NCI-H1092 (cell line): ENCODE measurements at regions not wholly inside any gene's neighbourhood (a gene's known extent, or its start where the extent isn't known, plus 50 kb on each side); places are given as distances from the start of the nearest gene placed in this dataset.

Experiments used
- DNase-seq: peaks from one replicate; lab custom pipeline; 2025; lab: John Stamatoyannopoulos, UW

DNA sequence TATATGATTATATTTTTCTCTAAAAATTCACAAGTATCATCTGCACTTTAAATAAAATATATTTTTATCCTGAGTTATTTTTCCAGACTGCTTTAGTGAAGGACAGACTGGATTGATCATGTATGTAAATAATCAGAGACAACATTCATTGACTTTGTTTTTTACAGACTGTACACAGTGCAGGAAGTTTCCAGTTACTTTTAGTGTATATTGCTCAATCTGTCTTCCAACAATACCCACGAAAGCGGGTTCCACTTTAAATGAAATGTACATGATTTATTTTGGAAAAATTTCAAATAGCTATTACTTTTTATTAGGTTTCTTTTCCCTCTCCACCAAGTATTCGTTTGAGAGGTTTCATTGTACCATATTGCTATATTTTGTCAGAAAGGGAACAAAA is 497.0 kb downstream of the FSCB start:
- DNase-seq = no peak

DNA sequence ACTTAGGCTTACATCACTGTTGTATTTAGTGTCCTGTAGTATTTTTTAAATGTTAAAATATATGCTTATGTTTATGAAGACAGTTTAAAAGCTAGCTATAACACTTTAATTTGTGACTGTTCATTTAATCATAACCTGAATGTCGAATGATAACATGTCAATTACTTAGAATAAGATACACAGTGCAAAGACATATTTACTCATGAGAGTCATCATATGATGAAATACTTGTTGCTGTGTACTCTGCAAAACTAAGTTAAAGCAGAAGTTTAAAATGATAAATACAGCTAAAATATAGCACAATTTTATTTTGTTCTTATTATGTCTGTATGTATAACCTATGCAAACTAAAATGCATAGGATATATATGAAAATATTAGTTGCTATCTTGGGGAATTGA is 497.4 kb downstream of the FSCB start:
- DNase-seq = no peak

DNA sequence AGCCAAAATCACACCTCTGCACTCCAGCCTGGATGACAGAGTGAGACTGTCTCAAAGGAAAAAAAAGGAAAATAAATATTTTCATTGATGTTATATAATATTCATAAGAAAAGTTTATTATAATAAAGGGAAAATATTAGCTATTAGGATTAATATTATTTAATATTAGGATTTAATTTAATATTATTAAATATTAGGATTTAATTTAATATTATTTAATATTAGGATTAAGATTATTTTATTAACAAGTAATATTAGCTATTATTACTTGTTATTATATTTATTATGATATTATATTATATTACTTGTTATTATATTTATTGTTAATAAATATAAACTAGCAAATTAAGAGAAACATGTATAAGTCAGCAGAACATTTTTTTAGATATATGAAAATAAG is 518.1 kb downstream of the FSCB start:
- DNase-seq = no peak

DNA sequence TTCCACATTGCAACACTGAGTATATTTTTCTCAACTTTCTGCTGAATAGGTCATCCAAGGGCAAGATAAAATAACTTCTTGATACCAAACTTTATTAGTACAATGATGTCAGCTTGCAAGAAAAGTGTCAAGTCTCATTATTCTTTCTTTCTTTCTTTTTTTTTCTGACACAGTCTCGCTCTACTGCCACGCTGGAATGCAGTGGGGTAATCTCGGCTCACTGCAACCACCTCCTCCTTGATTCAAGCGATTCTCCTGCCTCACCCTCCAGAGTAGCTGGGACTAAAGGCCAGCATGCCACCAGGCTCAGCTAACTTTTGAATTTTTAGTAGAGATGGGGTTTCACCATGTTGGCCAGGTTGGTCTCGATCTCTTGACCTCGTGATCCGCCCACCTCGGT is 523.4 kb downstream of the FSCB start:
- DNase-seq = no peak

GRCh38 chr14:43981135-43981768 is 525.8 kb downstream of the FSCB start:
- DNase-seq = no peak

- no peak for DNase-seq
These were observed 550.3 kb downstream of the FSCB start for GRCh38 chr14:43956741-43957140.

- no peak for DNase-seq
These were observed 557.7 kb downstream of the FSCB start for GRCh38 chr14:43949400-43949799.

- no peak for DNase-seq
These were observed 567.2 kb downstream of the FSCB start for GRCh38 chr14:43939836-43940235.

GRCh38 chr14:43938588-43939281 is 568.3 kb downstream of the FSCB start:
- no peak for DNase-seq

DNA sequence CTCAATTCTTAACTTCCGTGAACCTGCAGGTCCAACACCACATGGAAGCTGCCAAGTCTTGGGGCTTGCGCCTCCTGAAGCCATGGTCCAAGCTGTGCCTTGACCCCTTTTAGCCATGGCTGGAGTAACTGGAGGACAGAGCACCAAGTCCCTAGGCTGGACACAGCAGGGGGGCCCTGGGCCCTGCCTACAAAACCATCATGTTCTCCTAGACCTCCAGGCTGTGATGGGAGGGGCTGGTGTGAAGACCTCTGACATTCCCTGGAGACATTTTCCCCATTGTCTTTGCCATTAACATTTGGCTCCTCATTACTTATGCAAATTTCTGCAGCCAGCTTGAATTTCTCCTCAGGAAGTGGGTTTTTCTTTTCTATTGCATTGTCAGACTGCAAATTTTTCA is 570.1 kb downstream of the FSCB start:
- DNase-seq = no peak

DNA sequence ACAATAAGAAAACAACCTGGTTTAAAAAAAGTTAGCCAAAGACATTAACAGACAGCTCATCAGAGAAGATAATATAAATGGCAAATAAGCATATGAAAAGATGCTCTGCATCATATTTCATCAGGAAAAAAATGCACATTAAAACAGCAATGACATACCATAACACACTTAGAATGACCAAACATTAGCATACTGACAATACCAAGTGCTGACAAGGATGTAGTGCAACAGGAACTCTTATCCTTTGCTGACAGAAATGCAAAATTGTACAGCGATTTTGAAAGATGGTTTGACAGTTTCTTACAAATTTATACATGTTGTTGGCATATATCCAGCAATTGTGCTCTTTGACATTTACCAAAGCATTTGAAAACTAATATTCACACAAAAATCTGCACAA is 573.0 kb downstream of the FSCB start:
- no peak for DNase-seq

DNA sequence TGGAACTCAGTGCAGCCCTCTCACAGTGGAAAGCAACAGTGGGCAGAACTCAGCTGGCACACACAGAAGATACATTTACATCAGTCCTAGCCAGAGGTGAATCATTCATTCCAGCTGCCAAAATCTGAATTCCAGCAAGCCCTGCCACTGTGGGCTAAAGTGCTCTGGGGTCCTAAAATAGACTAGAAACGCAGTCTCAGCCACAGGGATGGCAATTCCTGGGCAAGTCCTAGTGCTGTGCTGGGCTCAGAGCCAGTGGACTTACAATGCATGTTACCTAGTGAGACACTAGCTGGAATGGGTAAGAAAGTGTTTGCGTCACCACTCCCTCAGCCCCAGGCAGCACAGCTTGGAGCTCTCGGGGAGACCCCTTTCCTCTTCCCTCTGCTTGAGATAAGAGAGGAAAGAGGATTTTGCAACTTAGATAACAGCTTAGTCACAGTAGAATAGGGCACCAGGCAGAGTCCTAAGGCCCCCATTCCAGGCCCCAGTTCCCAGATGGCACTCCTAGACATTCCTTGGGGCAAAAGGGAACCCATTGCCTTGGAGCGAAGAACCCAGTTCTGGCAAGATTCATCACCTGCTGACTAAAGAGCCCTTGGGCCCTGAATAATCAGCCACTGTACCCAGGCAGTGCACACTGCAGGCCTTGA is 592.9 kb downstream of the FSCB start:
- no peak for DNase-seq

GRCh38 chr14:43903209-43903608 is 603.9 kb downstream of the FSCB start:
- no peak for DNase-seq

- DNase-seq = no peak
These were observed 605.0 kb downstream of the FSCB start for GRCh38 chr14:43901911-43902673.

GRCh38 chr14:43900173-43900655 is 606.9 kb downstream of the FSCB start:
- no peak for DNase-seq

GRCh38 chr14:43898687-43899086 is 608.4 kb downstream of the FSCB start:
- no peak for DNase-seq

DNA sequence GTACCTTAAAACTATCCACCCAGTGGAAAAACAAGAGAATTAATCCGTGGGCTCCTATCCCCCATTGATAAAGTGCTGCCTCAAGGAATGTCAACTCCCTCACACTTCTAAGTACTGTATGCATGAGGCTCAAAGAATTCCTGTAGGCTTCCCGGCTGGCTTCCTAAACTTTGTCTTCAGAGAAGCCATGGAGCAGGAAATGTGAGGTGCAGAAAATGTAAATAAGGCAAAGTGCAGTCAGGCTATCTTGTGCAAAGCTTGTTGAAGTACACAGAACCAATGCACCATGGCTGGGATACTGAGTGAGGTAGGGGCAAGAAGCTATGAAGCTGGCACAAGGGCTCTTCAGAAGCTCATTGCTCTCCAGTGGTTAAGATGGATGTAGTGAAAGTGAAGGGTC is 611.0 kb downstream of the FSCB start:
- DNase-seq = no peak

GRCh38 chr14:43894534-43894933 is 612.5 kb downstream of the FSCB start:
- DNase-seq = no peak

GRCh38 chr14:43887523-43887922 is 619.6 kb downstream of the FSCB start:
- no peak for DNase-seq

DNA sequence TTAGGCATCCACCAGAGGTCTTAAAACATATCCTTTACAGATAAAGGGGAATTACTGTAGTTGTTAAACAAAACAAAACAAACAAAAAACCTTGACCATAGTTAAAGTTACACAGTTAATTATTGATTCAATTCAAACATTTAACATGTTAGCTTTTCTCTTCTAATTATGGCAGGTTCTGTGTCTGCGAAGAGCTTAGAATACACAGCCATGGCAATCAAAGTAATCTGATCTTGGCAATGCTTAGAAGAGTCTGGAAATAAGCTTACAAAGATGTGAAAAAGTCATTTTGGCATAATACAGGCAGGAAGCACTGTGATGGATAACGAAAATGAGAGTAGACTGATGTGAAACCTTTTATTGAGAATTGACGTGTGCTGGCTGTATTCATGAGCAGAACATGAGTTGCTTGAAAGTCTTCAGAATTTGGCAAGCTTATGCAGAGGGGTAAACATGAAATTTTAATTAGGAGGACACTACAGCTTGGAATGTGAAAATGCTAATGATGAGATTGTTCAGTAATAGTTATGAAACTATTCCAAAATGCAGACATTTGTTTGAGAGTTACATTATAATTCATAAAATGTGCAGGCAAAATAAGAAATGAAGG is 629.6 kb downstream of the FSCB start:
- no peak for DNase-seq

GRCh38 chr14:43872752-43873655 is 634.1 kb downstream of the FSCB start:
- DNase-seq = no peak
